Stimulated activated memory B cell treated with anti-CD40 and anti-IgM and Interleukin-4, amounts not matched to agents 10 μg/mL and 1 μg/mL and 100 μg/mL, for 72 hours (primary cell): ENCODE measurements at regions not wholly inside any gene's neighbourhood (a gene's known extent, or its start where the extent isn't known, plus 50 kb on each side); places are given as distances from the start of the nearest gene placed in this dataset.
"Not testable (repeated sequence)": the region's sequence is repeated elsewhere in the genome, so short reads cannot be mapped to it uniquely, and the experiment has no call there.

ENCODE experiments used
- ATAC-seq: fragments of 150-1000 bp; cut with Tn5 transposase; 2 replicates; pipeline ENCODE4 v1.10.0; 2021
- H3K27ac Mint-ChIP-seq: one replicate; pipeline ENCODE4 v1.8.0; 2022; ENCODE audit warnings: mild to moderate bottlenecking, mixed read lengths
- H3K27me3 Mint-ChIP-seq: one replicate; pipeline ENCODE4 v1.8.0; 2022; ENCODE audit warnings: mixed read lengths
- H3K36me3 Mint-ChIP-seq: one replicate; pipeline ENCODE4 v1.8.0; 2022; ENCODE audit warnings: mixed read lengths
- H3K4me1 Mint-ChIP-seq: one replicate; pipeline ENCODE4 v1.8.0; 2022; ENCODE audit warnings: mixed read lengths
- H3K4me3 Mint-ChIP-seq: one replicate; pipeline ENCODE4 v1.8.0; 2022; ENCODE audit warnings: mild to moderate bottlenecking, moderate library complexity, mixed read lengths
- H3K9me3 Mint-ChIP-seq: one replicate; pipeline ENCODE4 v1.8.0; 2022; ENCODE audit warnings: mixed read lengths

DNA sequence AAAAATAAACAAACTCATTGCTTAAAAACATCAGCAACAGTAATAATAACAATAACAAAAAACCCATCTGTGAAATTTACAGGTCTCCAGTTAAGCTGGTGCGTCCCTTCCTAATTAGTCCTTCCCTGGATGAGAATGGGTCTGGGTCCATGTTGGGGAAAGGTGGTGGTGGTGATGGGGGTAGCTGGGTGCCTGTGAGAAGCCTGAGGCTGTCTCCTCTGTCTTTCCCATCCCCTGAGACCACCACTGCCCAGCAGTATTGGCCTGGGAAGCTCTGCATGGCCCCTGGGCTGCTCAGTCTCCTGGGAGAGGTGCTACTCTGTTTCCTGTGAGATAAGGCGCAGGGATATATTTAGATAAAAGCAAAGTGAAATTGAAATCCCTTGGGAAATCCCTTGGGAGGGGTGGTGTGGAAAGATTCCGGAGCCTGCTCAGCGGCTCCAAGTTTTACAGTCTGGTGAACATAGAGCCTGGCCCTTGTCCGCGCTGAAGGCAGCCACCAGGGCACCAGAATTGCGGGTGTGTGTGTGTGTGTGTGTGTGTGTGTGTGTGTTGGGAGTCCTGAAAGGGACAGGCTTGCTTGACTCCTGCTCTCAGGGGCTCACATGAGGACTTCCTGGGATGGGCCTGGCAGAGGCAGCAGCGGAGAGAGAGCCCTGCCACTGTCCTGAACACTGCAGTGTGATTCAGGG is 150.2 kb downstream of the FOXD2 start:
- no peaks in the 10 kb centered on the region for H3K4me1 Mint-ChIP-seq
- no peak for ATAC-seq
- no peaks in the 10 kb centered on the region for H3K9me3 Mint-ChIP-seq
- H3K36me3 Mint-ChIP-seq: no peaks in the 10 kb centered on the region
- no peak overlapping the region for H3K4me3 Mint-ChIP-seq
- no peak overlapping the region for H3K27ac Mint-ChIP-seq
- peaks cover 34% of the 10 kb centered on the region for H3K27me3 Mint-ChIP-seq

DNA sequence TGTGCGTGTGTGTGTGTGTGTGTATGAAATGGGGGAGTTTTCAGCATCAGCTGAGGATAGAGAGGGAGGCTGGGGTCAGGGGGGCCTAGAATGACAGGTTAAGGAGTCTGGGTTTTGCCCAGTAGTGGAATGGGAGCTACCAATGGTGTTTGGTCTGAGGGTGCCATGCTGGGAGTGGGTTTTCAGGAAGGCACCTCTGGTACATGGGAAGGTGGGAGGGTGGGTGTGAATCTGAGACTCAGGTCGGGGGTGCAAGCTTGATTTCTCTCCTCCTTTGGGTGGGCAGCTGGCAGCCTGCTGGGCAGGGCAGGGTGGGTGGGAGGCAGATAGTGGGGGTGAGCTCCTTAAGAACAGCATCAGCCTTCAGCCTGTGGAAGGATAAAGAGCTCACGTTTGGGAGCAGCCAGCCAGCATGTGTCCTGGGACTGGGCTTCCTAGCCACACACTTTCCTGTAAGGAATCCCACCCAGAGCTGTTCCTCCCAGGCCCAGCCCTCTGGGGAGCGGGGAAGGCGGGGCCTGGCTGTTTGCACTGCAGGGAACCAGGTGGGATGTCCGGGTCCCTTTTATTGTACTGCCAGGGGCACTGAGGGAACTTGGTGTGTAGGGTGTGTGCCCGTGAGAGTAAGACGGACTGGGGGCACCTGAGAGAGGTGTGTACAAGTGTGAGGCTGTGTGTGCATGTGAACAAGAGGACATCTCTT is 152.8 kb downstream of the FOXD2 start:
- no peaks in the 10 kb centered on the region for H3K9me3 Mint-ChIP-seq
- H3K27me3 Mint-ChIP-seq: peaks cover 18% of the 10 kb centered on the region
- no peak overlapping the region for H3K4me3 Mint-ChIP-seq
- H3K4me1 Mint-ChIP-seq: no peaks in the 10 kb centered on the region
- H3K36me3 Mint-ChIP-seq: no peaks in the 10 kb centered on the region
- no peak for ATAC-seq
- no peak overlapping the region for H3K27ac Mint-ChIP-seq

DNA sequence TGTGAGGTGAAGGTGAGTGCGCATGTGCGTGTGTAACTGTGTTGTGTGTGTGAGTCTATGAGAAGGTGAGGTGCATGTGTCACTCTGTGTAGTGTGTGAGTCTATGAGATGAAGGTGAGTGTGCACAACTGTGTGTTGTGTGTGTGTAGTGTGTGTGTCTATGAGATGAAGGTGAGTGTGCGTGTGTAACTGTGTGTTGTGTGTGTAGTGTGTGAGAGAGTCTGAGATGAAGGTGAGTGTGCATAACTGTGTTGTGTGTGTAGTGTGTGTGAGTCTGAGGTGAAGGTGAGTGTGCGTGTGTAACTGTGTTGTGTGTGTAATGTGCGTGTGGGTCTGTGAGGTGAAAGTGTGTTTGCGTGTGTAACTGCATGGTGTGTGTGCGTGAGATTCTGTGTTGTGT is 154.0 kb downstream of the FOXD2 start:
- H3K36me3 Mint-ChIP-seq: no peaks in the 10 kb centered on the region
- no peaks in the 10 kb centered on the region for H3K4me1 Mint-ChIP-seq
- H3K4me3 Mint-ChIP-seq: no peak overlapping the region
- H3K9me3 Mint-ChIP-seq: no peaks in the 10 kb centered on the region
- H3K27me3 Mint-ChIP-seq: peaks cover 10% of the 10 kb centered on the region
- ATAC-seq: no peak
- no peak overlapping the region for H3K27ac Mint-ChIP-seq

DNA sequence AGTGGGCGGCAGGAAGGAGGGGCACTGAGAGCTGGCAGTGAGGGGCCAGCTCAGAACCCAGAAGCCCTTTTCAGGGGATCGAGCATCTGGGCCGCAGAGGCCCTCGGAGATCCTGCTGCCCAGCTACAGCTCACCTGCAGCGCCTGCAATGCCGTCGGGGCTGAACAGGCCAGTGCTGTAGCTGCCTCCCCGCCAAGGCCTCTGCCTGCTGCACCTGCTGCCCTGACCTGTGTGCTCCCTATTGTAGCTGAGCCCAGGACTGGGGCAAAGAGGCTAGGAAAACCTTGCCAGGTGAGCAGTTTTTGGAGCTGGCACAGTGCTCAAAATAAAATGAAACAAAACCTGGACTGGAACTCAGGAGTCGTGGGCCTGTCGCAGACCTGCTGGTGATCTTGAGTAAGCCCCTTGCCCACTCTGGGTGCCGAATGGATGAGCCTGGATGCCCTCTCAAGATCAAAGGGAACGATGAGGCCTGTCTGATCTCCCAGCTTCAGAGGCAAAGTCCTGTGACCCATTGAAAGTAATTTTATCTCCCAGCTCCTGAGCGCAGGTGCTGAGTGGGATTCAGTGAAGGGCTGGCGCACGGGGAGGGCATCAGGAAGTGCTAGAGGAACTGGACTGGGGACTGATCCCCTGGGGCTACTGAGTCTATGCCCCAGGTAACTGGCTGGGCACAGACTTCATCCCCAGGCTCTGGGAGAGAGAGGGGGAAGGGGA is 154.6 kb downstream of the FOXD2 start:
- Mint-ChIP-seq H3K27ac (no peak overlapping the region), H3K9me3 (no peaks in the 10 kb centered on the region), H3K4me3 (no peak overlapping the region), H3K27me3 (peaks cover 10% of the 10 kb centered on the region), H3K36me3 (no peaks in the 10 kb centered on the region), H3K4me1 (no peaks in the 10 kb centered on the region)
- ATAC-seq: no peak

DNA sequence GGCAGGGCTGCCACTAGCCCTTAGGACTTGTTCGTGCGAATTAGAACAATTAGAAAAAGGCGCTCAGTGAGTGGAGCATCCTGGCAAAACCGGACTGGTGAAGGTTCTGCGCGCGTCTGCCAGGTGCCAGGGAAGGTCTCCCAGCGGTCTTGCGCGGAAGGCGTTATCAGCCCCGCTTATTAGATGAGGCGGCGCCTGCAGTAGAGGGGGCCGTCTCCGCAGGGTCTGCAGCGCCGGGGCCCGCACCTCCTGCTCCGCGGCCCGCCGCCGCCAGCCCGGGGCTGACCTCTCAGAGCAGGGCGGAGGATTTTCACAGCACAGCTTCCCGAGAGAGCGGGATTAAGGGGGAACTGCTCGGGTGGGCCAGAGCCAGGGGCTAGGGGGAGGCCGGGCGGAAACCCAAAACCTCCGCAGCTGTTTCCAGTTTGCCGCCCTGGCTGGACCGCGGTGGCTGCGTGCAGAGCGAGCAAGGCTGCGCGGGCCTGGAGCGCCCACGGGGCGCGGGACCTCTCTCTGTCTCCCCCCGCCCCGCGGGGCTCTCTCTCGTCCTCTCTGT is 155.2 kb downstream of the FOXD2 start:
- no peaks in the 10 kb centered on the region for H3K36me3 Mint-ChIP-seq
- peaks cover 10% of the 10 kb centered on the region for H3K27me3 Mint-ChIP-seq
- H3K4me1 Mint-ChIP-seq: no peaks in the 10 kb centered on the region
- no peak for ATAC-seq
- no peak overlapping the region for H3K27ac Mint-ChIP-seq
- H3K9me3 Mint-ChIP-seq: no peaks in the 10 kb centered on the region
- no peak overlapping the region for H3K4me3 Mint-ChIP-seq

DNA sequence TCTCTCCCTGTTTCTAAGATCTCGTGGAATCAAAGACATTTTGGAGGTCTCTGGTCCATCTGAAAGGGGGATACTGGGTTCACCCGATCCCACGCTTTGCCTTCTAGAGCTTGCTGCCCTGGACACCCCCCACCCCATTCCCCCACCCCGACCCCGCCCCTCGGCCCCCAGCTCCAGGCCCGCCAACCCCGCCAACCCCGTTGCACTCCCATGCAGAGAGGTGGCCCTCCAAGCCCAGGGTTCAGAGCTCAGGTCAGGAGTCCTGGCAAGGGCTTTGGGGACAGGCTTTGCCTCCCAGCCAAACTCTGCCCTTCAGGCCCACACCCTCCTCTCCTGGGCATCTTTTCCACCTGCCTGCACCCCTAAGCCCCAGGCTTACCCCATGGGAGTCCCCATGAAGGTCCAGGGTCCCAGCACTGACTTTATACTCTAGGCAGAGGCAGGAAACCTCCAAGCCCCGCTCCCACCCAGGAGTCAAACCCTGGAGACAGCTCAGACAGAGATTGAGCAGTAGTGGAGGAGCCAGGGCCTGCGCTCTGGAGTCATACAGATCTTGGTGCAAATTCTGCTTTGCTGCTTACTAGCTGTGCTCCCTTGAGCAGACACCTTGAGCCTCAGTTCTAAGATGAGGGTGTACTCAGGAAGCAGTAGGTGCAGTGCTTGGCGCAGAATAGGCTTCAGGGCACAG is 155.9 kb downstream of the FOXD2 start:
- no peaks in the 10 kb centered on the region for H3K36me3 Mint-ChIP-seq

DNA sequence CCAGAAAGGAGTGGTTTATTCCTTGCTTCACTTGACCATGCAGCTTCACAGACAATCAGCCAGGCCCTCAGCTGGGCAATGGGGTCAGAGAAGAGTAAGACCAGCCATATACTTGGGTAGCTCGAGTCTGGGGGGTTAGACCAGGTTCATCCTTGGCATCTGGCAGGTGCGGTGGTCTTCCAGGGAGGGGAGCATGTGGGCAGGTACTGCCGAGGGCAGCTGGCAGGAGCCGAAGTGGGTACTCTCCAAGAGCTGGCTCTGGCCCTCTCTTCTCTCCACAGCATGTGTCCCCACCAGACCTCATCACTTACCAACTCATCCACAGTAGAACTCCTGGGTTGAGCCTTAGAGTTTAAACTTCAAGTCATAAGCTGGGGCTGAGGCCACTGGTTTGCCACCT is 156.8 kb downstream of the FOXD2 start:
- Mint-ChIP-seq H3K27ac (no peak overlapping the region), H3K27me3 (peaks cover 21% of the 10 kb centered on the region), H3K4me1 (no peaks in the 10 kb centered on the region), H3K36me3 (peaks cover 6% of the 10 kb centered on the region), H3K9me3 (peaks cover 7% of the 10 kb centered on the region), H3K4me3 (no peak overlapping the region)
- ATAC-seq: no peak

More for the DNA sequence above, 155.9 kb downstream of the FOXD2 start:
- Mint-ChIP-seq H3K4me3 (no peak overlapping the region), H3K9me3 (no peaks in the 10 kb centered on the region), H3K27ac (no peak overlapping the region), H3K4me1 (no peaks in the 10 kb centered on the region), H3K27me3 (peaks cover 12% of the 10 kb centered on the region)
- ATAC-seq: no peak

DNA sequence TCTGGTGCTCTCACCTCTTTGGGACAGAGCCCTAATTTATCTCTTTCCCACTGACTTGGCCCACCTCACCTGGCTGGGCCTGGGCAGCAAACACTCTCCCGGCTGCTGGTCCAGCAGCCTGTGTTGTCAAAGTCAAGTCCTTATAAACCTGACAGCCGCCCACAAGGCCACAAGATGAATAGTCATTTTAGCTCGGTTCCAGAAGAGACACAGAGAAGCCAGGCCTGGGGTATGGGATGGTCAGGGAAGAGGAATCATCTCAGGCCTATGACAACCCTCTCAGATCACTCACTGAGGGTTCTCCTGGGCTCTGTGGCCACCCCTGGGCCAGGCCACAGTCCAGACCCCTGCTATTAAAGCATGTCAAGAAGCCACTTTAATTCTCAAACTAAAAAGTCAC is 158.5 kb downstream of the FOXD2 start:
- Mint-ChIP-seq H3K36me3 (peaks cover 6% of the 10 kb centered on the region), H3K27ac (no peak overlapping the region), H3K27me3 (peaks cover 25% of the 10 kb centered on the region), H3K9me3 (peaks cover 8% of the 10 kb centered on the region), H3K4me3 (no peak overlapping the region), H3K4me1 (no peaks in the 10 kb centered on the region)
- ATAC-seq: no peak

DNA sequence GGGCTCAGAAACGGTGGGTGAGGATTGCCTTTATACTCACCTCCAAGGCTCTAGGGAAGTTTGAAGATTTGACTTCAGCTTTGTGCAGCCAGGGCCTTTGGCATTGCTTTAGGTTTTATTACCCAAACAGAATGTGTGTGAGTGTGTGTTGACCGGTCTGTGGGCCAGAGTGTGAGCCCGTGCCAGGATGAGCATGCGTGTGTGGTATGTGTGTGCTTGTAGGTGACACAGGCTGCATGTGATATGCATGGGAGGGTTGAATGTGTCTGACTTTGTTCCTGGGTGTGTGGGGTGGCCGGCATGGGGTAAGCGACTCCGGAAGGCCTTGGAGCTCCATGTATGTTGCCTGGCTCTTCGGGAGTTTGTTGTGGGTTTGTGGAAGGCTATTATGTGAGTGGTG is 160.5 kb downstream of the FOXD2 start:
- H3K27me3 Mint-ChIP-seq: peaks cover 25% of the 10 kb centered on the region
- no peak for ATAC-seq
- H3K27ac Mint-ChIP-seq: no peak overlapping the region
- no peaks in the 10 kb centered on the region for H3K4me1 Mint-ChIP-seq
- H3K9me3 Mint-ChIP-seq: peaks cover 18% of the 10 kb centered on the region
- H3K4me3 Mint-ChIP-seq: no peak overlapping the region
- peaks cover 6% of the 10 kb centered on the region for H3K36me3 Mint-ChIP-seq

DNA sequence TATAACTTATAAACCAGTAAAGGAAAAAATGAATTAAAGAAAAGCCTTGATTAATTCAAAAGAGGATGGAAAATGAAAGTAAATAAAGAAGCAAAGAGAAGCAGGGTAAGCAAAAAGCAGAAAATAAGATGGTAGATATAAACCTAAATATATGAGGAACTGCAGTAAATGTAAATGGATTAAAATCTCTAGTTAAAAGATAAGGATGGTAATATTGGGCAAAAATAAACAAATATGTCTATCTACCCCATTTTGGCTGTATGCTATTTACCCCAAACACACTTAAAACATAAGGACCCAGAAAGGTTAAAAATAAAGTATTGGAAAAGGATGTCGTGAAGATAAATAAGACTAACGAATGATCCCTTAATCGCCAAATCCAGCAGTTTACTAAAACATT is 161.9 kb downstream of the FOXD2 start:
- H3K4me3 Mint-ChIP-seq: no peak overlapping the region
- no peak for ATAC-seq
- peaks cover 6% of the 10 kb centered on the region for H3K36me3 Mint-ChIP-seq
- peaks cover 15% of the 10 kb centered on the region for H3K27me3 Mint-ChIP-seq
- H3K4me1 Mint-ChIP-seq: no peaks in the 10 kb centered on the region
- no peak overlapping the region for H3K27ac Mint-ChIP-seq
- peaks cover 18% of the 10 kb centered on the region for H3K9me3 Mint-ChIP-seq

DNA sequence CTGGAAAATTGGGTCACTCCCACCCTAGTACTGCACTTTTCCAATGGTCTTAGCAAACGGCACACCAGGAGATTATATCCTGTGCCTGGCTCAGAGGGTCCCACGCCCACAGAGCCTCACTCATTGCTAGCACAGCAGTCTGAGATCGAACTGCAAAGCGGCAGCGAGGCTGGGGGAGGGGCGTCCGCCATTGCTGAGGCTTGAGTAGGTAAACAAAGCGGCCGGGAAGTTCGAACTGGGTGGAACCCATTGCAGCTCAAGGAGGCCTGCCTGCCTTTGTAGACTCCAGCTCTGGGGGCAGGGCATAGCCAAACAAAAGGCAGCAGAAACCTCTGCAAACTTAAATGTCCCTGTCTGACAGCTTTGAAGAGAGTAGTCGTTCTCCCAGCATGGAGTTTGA is 164.6 kb downstream of the FOXD2 start:
- peaks cover 23% of the 10 kb centered on the region for H3K9me3 Mint-ChIP-seq
- peaks cover 15% of the 10 kb centered on the region for H3K27me3 Mint-ChIP-seq
- H3K4me3 Mint-ChIP-seq, H3K27ac Mint-ChIP-seq, H3K36me3 Mint-ChIP-seq, ATAC-seq, H3K4me1 Mint-ChIP-seq: not testable (repeated sequence)

DNA sequence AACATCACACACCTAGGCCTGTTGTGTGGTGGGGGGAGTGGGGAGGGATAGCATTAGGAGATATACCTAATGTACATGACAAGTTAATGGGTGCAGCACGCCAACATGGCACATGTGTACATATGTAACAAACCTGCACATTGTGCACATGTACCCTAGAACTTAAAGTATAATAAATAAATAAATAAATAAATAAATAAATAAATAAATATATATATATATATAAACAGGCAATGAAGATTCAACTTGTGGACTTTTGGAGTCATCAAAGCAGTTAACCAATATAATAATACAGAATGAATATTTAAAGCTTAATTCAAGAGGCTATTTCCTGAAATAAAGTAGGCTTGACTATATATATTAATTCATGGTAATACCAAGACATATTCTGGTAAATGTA is 167.0 kb downstream of the FOXD2 start:
- H3K27ac Mint-ChIP-seq, H3K27me3 Mint-ChIP-seq, ATAC-seq, H3K36me3 Mint-ChIP-seq, H3K4me1 Mint-ChIP-seq, H3K4me3 Mint-ChIP-seq: not testable (repeated sequence)
- peaks cover 24% of the 10 kb centered on the region for H3K9me3 Mint-ChIP-seq

DNA sequence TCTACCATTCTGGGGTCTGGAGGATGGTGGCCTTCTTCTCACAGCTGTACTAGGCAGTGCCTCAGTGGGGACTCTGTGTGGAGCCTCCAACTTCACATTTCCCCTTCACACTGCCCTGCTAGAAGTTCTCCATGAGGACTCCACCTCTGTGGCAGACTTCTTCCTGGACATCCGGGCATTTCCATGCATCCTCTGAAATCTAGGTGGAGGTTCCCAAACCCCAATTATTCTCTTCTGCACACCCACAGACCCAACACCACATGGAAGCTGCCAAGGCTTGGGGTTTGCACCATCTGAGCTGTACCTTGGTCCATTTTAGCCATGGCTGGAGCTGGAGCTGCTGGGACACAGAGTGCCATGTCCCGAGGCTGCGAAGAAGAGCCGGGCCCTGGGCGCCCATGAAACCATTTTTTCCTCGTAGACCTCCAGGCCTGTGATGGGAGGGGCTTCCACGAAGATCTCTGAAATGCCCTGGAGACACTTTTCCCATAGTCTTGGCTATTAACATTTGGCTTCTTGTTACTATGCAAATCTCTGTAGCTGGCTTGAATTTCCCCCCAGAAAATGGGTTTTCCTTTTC is 170.5 kb downstream of the FOXD2 start:
- Mint-ChIP-seq H3K4me1 (no peaks in the 10 kb centered on the region), H3K27ac (no peak overlapping the region), H3K4me3 (no peak overlapping the region), H3K9me3 (peaks cover 14% of the 10 kb centered on the region), H3K27me3 (no peaks in the 10 kb centered on the region), H3K36me3 (no peaks in the 10 kb centered on the region)
- no peak for ATAC-seq

DNA sequence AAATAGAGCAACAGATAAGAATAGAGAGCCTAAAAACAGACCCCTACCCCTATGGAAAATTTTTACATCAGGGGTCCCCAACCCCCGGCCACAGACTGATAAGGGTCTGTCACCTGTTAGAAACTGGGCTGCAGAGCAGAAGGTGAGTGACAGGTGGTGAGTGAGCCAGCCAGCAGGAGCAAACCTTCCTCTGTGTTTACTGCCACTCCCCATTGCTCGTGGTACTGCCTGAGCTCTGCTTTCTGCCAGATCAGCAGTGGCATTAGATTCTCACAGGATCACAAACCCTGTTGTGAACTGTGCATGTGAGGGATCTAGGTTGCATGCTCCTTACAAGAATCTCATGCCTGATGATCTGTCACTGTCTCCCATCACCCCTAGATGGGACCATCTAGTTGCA is 174.1 kb downstream of the FOXD2 start:
- ATAC-seq: no peak
- no peaks in the 10 kb centered on the region for H3K4me1 Mint-ChIP-seq
- no peak overlapping the region for H3K4me3 Mint-ChIP-seq
- H3K9me3 Mint-ChIP-seq: peaks cover 9% of the 10 kb centered on the region
- H3K27ac Mint-ChIP-seq: no peak overlapping the region
- no peaks in the 10 kb centered on the region for H3K36me3 Mint-ChIP-seq
- H3K27me3 Mint-ChIP-seq: peaks cover 12% of the 10 kb centered on the region

DNA sequence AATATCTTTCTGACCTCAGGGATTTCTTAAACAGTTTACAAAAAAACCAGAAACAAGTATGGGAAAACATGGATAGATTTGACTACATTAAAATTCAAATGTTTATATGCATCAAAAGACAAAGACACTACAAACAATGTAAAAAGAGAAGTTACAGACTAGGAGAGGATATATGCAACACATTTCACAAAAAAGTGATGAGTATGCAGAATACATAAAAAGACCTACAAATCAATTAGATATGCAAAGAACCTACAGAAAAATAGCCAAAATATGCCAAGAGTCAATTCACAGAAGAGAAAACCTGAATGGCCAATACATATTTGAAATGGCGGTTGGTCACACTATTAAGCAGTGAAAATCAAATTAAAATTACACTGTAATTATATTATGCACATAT is 175.0 kb downstream of the FOXD2 start:
- Mint-ChIP-seq H3K27me3 (peaks cover 12% of the 10 kb centered on the region), H3K27ac (no peak overlapping the region)

More for the DNA sequence above, 175.0 kb downstream of the FOXD2 start:
- Mint-ChIP-seq H3K9me3 (peaks cover 9% of the 10 kb centered on the region), H3K4me3 (no peak overlapping the region), H3K36me3 (no peaks in the 10 kb centered on the region), H3K4me1 (no peaks in the 10 kb centered on the region)
- no peak for ATAC-seq
